GM21723 (cell line): ENCODE measurements at regions not wholly inside any gene's neighbourhood (a gene's known extent, or its start where the extent isn't known, plus 50 kb on each side); places are given as distances from the start of the nearest gene placed in this dataset.

Source experiments
- ATAC-seq: cut with Tn5 transposase; IDR thresholded peaks from one replicate; pipeline ENCODE4 v1.9.1; 2021; ENCODE audit warnings: mild to moderate bottlenecking, moderate library complexity; ENCODE audit not compliant: unreplicated experiment

- ATAC-seq: no peak
Measured at GRCh38 chr1:106613068-106613467, 443.4 kb upstream of the PRMT6 start.

- no peak for ATAC-seq
Measured at GRCh38 chr1:106613861-106614260, 442.6 kb upstream of the PRMT6 start.

DNA sequence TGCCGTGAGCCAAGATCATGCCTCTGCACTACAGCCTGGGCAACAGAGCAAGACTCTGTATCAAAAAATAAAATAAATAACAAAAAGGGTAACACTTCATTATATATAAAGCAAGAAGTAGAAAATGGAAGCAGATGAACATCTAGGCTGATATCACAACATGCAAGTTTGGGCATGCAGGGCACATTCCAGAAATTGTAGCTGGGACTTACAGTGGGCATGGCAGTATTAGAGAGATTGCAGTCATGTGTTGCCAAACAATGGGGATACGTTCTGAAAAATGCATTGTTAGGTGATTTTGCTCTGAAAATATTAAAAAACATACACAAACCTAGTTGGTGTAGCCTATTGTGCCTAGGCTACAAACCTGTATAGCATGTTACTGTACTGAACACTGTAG is 441.0 kb upstream of the PRMT6 start:
- no peak for ATAC-seq

DNA sequence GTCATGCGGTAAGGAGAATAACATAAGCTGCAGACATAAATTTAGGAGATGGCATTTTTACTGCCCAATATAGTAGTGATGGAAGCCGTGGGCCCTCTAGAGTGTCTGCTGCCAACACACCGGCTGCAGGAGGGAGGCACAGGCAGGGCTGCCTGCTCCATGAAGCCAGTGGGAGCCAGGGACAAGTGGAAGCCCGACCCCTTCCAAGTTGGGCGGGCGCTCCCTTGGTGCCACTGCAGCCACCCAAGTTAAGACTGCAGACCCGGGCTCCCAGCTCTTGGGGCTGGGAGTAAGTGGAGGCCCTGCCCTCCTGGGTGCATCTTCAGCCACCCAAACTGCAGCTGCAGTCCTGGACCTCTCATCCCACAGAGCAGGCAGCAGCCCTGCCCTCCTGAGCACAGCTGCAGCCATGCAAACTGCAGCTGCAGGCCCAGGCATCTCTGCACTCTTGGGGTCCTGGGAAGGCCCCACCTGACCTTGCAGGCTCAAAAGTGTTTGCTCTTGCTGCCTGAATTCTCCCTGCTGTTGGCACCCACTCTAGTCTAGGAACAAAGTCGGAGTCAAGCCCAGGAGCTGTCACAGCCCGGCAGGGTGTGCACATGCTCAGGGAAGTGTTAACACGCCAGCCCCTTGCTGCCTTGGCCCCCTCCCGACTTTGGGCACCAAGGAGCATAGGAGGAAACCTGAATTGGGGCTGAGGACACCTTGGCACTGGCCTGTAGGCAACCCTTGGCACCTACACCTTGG is 437.2 kb upstream of the PRMT6 start:
- ATAC-seq: no peak

DNA sequence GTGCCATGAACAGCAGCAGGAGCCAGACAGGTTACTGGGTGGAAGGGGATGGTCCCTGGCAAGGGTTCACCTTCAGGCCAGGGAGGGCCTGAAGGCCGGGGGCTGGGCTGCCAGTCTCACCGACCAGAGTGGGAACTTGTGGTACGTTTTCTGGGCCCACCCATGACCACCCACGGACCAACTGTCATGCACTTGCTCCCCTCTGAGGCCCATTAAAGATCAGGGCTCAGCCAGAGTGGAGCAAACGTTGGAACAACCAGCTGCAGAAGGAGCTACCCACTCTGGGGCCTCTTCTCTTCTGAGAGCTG is 436.7 kb upstream of the PRMT6 start:
- ATAC-seq: no peak

DNA sequence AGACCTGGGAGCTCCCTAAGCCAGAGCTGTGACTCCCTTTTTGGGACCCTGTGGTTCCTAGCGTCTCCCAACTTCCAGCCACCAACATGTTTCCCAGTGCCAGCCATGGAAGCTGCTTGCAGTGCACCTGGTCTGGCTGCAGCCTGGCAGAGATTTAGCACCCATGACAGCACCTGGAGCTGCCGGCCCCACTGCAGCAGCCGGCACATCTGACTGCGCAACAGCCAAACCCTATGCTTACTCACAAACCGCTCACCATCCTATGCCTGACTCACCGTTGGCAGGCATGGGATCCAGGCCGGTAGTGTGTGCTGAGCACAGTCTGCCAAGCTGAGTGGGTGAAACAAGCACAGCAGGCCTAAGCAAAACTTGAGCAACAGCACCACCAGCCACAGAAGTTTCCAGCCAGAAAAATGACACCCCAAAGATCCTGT is 435.9 kb upstream of the PRMT6 start:
- no peak for ATAC-seq

DNA sequence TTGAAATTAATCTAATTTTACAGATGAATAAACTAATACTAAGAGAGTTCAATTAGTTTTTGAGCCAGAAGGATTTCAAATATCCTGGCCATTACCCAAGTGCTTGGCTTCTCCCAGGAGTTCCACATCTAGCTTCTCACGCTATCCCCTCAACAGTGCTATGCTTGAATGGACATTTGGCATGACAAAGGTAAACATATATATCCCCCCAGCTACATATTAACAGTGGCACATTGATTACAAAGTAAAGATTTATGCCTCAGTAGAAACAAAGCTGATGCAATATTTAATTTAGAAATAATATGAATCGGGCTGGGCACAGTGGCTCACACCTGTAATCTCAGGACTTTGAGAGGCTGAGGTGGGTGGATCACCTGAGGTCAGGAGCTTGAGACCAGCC is 434.6 kb upstream of the PRMT6 start:
- ATAC-seq: no peak

DNA sequence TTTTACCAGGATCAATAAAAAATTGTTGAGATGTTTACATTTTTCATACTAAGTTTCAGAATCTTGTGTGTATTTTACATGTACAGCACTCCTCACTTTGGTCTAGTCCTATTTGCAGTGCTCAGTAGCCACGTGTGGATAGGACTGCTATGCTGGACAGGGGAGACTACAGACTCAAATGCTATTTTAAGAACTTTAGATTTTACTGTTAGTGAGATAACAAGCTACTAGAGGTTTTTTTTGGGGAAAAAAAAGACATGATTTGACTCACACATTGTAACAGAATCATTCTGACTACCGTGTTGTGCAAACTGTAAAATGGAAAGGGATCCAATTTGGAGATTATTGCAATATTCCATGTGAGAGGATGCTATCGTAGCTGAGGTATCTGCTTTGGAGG is 418.9 kb upstream of the PRMT6 start:
- peak; percentile 75 for ATAC-seq

- ATAC-seq: no peak
Measured at GRCh38 chr1:106646261-106646784, 410.2 kb upstream of the PRMT6 start.

DNA sequence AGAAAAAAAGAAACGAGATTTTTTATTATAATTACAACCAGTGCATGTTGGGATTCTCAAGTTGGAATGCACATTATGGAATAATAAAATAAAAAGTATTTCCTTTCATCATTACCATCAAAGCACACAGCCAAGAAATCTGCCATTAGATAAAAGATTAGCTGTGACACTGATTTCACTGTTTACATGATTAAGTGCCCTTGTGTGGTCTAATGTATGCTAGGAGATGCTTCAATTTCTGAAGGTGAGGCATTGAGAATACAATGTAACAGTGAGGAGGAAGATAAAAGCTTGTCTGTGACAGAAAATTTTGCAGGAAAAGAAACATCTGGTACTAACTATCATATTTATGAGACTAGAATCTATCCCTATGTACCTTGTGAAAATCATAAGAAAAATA is 409.7 kb upstream of the PRMT6 start:
- no peak for ATAC-seq

DNA sequence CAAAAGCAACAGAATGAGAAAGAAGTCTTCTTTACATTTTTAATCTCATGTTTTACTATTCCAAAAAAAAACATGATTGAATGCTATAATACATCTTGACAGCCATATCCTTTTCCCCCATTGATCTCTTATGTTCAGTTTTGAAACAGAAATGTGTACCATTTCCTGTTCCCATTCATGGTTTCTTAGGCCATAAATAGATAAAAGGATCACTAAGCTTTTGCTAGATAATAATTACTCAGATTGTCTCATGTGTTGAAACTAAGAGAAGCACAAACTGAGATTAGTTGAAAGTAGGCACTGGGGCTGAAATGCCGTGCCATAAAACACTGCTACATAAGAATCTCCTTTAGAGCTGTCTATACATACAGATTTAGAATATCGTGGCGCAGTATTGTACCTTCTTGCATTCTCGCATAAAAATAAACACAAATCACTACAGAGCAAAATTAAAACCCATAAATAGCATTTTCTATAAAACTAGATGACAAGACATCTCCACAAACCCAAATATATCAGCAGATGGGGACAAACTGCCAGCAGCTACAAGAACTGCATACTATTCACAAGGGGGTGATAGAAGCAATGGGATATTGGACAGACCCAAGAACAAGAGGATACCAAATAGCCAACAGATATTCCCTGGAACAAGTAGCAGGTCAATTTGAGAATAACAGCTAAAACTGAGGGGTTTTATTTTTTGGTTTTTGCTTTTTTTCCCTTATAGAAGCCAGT is 405.3 kb upstream of the PRMT6 start:
- no peak for ATAC-seq

DNA sequence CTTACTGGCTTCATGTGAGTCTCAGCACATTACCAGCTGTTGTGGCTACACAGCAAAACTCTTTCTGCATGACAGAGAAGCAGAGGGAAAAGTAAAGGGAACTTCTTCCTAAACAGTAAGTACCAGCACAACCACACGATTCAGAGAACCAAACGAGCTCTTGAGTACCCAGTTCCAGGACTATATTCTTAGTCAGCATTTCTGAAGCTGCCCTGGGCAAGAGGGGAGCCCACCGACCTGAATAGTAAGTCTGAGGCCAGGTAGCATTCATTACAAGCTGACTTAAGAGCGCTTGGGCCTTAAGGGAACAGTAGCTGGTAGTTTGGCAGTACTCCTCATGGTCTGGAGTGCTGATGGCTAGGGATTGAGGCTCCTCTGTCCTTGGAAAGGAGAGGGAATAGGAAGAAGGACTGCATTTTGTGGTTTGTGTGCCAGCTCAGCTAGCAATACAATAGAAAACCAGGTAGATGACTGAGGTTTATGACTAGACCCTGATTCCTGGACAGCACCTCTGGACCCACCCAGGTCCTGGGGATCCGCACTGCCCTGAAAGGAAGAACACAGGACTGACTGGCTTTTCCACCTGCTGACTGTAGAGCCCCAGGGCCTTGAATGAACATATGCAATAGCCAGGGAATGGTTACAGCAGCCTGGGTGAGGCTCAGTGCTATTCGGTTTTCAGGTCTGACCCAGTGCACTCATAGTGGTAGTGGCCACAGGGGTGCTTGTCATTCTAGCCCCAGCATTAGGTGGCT is 396.8 kb upstream of the PRMT6 start:
- no peak for ATAC-seq

- ATAC-seq: no peak
Measured at GRCh38 chr1:106675558-106675957, 380.9 kb upstream of the PRMT6 start.

DNA sequence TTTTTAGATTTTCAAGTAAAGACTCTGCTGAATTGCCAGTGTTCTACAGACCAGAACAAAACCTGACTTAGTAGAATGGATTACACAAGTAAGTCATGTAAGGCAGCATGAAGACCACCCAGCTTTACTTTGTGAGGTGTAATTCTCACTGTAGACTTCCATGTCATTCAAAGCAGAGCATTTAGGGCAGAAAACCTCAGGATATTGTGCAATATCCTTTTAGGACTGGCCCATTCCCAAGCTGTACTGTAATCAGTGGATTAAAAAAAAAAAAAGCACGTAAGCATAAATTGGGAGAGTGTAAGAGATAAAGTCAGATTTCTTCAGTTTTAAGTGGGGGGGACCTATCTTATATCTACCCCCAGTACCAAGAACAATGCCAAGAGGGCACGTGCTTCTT is 380.5 kb upstream of the PRMT6 start:
- no peak for ATAC-seq

GRCh38 chr1:106677181-106677580 is 379.3 kb upstream of the PRMT6 start:
- ATAC-seq: no peak

DNA sequence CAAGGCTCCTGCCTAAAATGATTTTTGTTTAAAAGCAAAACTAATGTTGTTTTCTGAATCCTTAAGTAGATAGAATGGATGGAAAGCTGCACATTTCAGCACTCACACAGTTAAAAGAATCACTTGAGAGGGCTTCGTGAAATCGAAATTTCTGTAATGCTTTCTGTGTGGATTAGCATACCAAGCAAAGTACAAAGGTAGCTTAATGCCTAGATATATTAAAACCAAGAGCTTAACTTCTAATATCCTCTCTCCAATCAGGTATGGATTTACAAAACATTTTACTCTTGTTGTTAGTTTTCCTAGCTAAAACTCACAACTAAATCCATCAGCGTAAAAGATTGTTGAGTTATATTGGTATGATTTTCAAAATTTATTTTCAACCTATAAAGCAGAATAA is 378.8 kb upstream of the PRMT6 start:
- ATAC-seq: no peak

- ATAC-seq: no peak
Measured at GRCh38 chr1:106678279-106679050, 378.0 kb upstream of the PRMT6 start.

DNA sequence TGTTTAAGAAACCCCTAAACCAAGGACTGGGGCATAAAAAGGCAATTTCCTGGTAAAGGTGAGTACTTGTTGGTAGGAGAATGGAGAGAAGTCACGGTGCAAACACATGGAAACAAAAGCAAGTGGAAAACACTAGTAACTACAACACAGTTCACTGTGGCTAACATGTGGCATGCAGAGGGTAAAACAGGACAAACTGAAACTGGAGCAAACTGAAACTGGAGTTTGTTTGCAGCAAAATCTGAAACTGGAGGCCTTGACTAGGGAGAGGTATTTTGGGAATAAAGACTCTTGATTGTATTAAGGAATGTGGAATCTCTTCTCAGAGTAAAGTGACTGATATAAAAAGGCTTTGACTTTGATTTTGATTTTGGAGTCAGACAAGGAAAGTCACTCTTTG is 376.3 kb upstream of the PRMT6 start:
- no peak for ATAC-seq

GRCh38 chr1:106680776-106681344 is 375.6 kb upstream of the PRMT6 start:
- ATAC-seq: no peak

- ATAC-seq: no peak
Measured at GRCh38 chr1:106681939-106682522, 374.4 kb upstream of the PRMT6 start.
